GM12878 (cell line): ENCODE measurements at regions not wholly inside any gene's neighbourhood (a gene's known extent, or its start where the extent isn't known, plus 50 kb on each side); places are given as distances from the start of the nearest gene placed in this dataset.

ENCODE experiments used
- ATAC-seq: fragments of 200-7000 bp; cut with Tn5 transposase; 3 replicates; pipeline ENCODE4 v1.9.1; 2020; ENCODE audit warnings: mild to moderate bottlenecking, moderate library complexity
- BruUV-seq: library from RNA; stranded (reverse); fragments of 400-500 nt; replicated peaks from 2 replicates; lab custom pipeline; 2021; lab: Mats Ljungman, UMichigan
- CTCF ChIA-PET: fragments of 300-600 bp; sonication (Branson Sonifier 250); formaldehyde crosslinking; extraction: SDS; loops from one replicate; lab custom pipeline; 2021; ENCODE audit warnings: inconsistent platforms; lab: Yijun Ruan, JAX
- POLR2A ChIA-PET: fragments of 350-600 bp; formaldehyde crosslinking; extraction: SDS; loops from one replicate; lab custom pipeline; 2021; ENCODE audit warnings: inconsistent platforms; lab: Charles Lee
- RAD21 ChIA-PET: fragments of 300-600 bp; sonication (Branson Sonifier 250); formaldehyde crosslinking; loops from one replicate; lab custom pipeline; 2023; ENCODE audit warnings: antibody characterized with exemption; ENCODE audit not compliant: unreplicated experiment; lab: Charles Lee
- SMC1A ChIA-PET: fragments of 300-600 bp; sonication (Branson Sonifier 250); formaldehyde crosslinking; loops from one replicate; lab custom pipeline; 2023; ENCODE audit not compliant: unreplicated experiment, uncharacterized antibody; lab: Charles Lee
- DNase-seq: peaks from one replicate; pipeline ENCODE4 v3.0.0-alpha.2; 2011; ENCODE audit warnings: low read depth, low spot score
- FAIRE-seq: peaks from 3 replicates; lab custom pipeline; 2011; peaks lifted over from hg19 to GRCh38; lab: Jason Lieb, UNC
- H2AFZ ChIP-seq: 2 replicates; pipeline ENCODE4 v1.6.0; 2011; ENCODE audit warnings: low read depth, low read length, control low read depth; ENCODE audit not compliant: control insufficient read depth
- H3K27ac ChIP-seq: 2 replicates; pipeline ENCODE4 v1.5.1; 2011; ENCODE audit warnings: control low read depth; ENCODE audit not compliant: control insufficient read depth, insufficient read depth
- H3K27me3 ChIP-seq, 2 experiments: replicated peaks in 1 of 2; 2 replicates each; pipeline versions ENCODE4 v1.6.0 to v1.6.1; 2011; ENCODE audit warnings: low read length in 1 of 2; ENCODE audit not compliant: control insufficient read depth in 2 of 2, insufficient read depth in 2 of 2
- H3K36me3 ChIP-seq, 2 experiments: 2 replicates each; pipeline ENCODE4 v1.5.1; 2011; ENCODE audit warnings: low read length in 1 of 2; ENCODE audit not compliant: control insufficient read depth in 2 of 2, insufficient read depth in 2 of 2
- H3K4me1 ChIP-seq: 2 replicates; pipeline ENCODE4 v1.6.1; 2011; ENCODE audit warnings: mild to moderate bottlenecking, low read length, moderate library complexity, mixed read lengths; ENCODE audit not compliant: control insufficient read depth, insufficient read depth
- H3K4me2 ChIP-seq: 2 replicates; pipeline ENCODE4 v1.6.0; 2011; ENCODE audit warnings: control low read depth; ENCODE audit not compliant: control insufficient read depth, insufficient read depth
- H3K4me3 ChIP-seq: fragments of 200-600 bp; sonication (generic); 2 replicates; pipeline ENCODE4 v1.5.1; 2016
- H3K79me2 ChIP-seq: 2 replicates; pipeline ENCODE4 v1.6.0; 2011; ENCODE audit warnings: low read length; ENCODE audit not compliant: control insufficient read depth, insufficient read depth
- H3K9ac ChIP-seq: 2 replicates; pipeline ENCODE4 v1.8.0; 2011; ENCODE audit warnings: low read length, control low read depth, mixed read lengths; ENCODE audit not compliant: control insufficient read depth, insufficient read depth
- H3K9me3 ChIP-seq: replicated peaks from 3 replicates; pipeline ENCODE4 v1.5.1; 2011; ENCODE audit warnings: mild to moderate bottlenecking, low read length; ENCODE audit not compliant: control insufficient read depth, insufficient read depth
- H4K20me1 ChIP-seq: 2 replicates; pipeline ENCODE4 v1.6.0; 2011; ENCODE audit not compliant: control insufficient read depth, insufficient read depth
- BMI1 ChIP-seq: fragments of 450-650 bp; IDR thresholded peaks from 2 replicates; pipeline ENCODE4 v1.6.1; 2016; ENCODE audit warnings: mild to moderate bottlenecking, moderate library complexity, borderline replicate concordance
- CBX5 ChIP-seq: sonication (generic); IDR thresholded peaks from 2 replicates; pipeline ENCODE4 v1.6.1; 2016; ENCODE audit warnings: low read depth, moderate library complexity, mild to moderate bottlenecking, inconsistent platforms
- CHD1 ChIP-seq: IDR thresholded peaks from 2 replicates; pipeline ENCODE4 v1.6.1; 2012; ENCODE audit warnings: low read depth, low read length, improper control_type of control experiment
- ELK1 ChIP-seq: IDR thresholded peaks from 2 replicates; pipeline ENCODE4 v1.6.1; 2012; ENCODE audit warnings: low read depth, low read length, improper control_type of control experiment
- PRDM15 ChIP-seq: fragments of 450-650 bp; formaldehyde crosslinking; IDR thresholded peaks from 2 replicates; pipeline ENCODE4 v1.4.0; 2020; ENCODE audit warnings: mild to moderate bottlenecking, moderate library complexity
- RB1 ChIP-seq: fragments of 450-650 bp; formaldehyde crosslinking; IDR thresholded peaks from 2 replicates; pipeline ENCODE4 v1.6.1; 2017; ENCODE audit warnings: mild to moderate bottlenecking, borderline replicate concordance
- ZNF384 ChIP-seq: IDR thresholded peaks from 2 replicates; pipeline ENCODE4 v1.6.1; 2012; ENCODE audit warnings: low read depth, mild to moderate bottlenecking, low read length, improper control_type of control experiment, borderline replicate concordance
- WGBS: methylation state at CpG from one replicate; pipeline ENCODE4 v1.1.6; 2016; ENCODE audit warnings: low lambda C conversion rate; ENCODE audit not compliant: insufficient replicate concordance, insufficient coverage; ENCODE audit errors: missing lambda C conversion rate; 5-methylcytosine and 5-hydroxymethylcytosine counted together
- in situ Hi-C: fragments of 300-500 bp; cut with MboI; formaldehyde crosslinking; loops from 9 replicates; pipeline ENCODE4 v1.14.3; 2018; ENCODE audit warnings: mixed read lengths
- intact Hi-C: fragments of 100-400 bp; cut with micrococcal nuclease; formaldehyde crosslinking; loops from one replicate; pipeline ENCODE4 v1.14.2; 2022; ENCODE audit not compliant: unreplicated experiment

- Histone ChIP-seq H3K9ac (no peak overlapping the region), H3K79me2 (no peaks in the 10 kb centered on the region), H2AFZ (no peak overlapping the region), H3K27ac (no peak overlapping the region), H3K4me2 (no peak overlapping the region), H3K36me3 (no peaks in the 10 kb centered on the region), H3K4me1 (peaks cover 14% of the 10 kb centered on the region), H3K9me3 (no peaks in the 10 kb centered on the region), H3K4me3 (no peak overlapping the region), H3K27me3 (no peaks in the 10 kb centered on the region), H4K20me1 (no peaks in the 10 kb centered on the region)
- ATAC-seq (no peak), FAIRE-seq (no peak), DNase-seq (no peak)
- intact Hi-C loops = no loop called here
- SMC1A ChIA-PET = no interaction called here
- CTCF ChIA-PET = interaction anchor here (1.3 to 1.5 kb wide), 3 partner anchors 9 to 64 kb away, joined by 3 read pairs; no protein-coding TSS in a partner anchor
- in situ Hi-C loops = no loop called here
- TF ChIP-seq BMI1 = no peak
- no peak for TF ChIP-seq ZNF384
- no peak for TF ChIP-seq CHD1
- no peak for TF ChIP-seq PRDM15 (CRISPR knock-in tag)
- TF ChIP-seq RB1 = no peak
- TF ChIP-seq CBX5 = no peak
- TF ChIP-seq ELK1 = no peak
- 93% methylated on average over 3 of the region's 3 CpGs for WGBS
- POLR2A ChIA-PET = no interaction called here
- RAD21 ChIA-PET = no interaction called here
- no TSS peak for BruUV-seq
Observed at GRCh38 chr5:88954511-88954910, 71.5 kb upstream of the MEF2C start.
